GM21381 (cell line): ENCODE measurements at regions not wholly inside any gene's neighbourhood (a gene's known extent, or its start where the extent isn't known, plus 50 kb on each side); places are given as distances from the start of the nearest gene placed in this dataset.

Experiments used
- ATAC-seq: cut with Tn5 transposase; IDR thresholded peaks from one replicate; pipeline ENCODE4 v1.9.1; 2021; ENCODE audit warnings: mild to moderate bottlenecking, moderate library complexity; ENCODE audit not compliant: unreplicated experiment

GRCh38 chr6:40946738-40947301 is 92.2 kb downstream of the UNC5CL start:
- ATAC-seq, result no peak

DNA sequence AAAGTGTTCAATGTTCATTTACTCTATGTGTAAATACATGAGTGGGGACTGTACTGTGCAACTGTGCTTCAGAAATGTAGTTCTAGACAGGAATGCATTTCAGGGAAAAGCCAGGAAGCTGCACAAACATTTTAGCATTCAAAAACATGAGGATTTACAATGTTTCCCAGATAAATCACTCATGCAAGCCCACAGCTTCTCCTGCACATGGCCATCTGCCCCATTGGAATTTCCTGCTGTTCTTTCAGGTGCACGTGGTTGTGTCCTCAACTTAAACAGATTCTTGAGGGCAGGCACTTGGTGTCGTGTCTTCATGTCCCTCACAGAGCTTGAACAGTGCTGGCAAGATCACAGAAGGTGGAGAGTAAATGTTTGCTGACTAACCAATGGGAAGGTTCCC is 101.5 kb downstream of the UNC5CL start:
- no peak for ATAC-seq

DNA sequence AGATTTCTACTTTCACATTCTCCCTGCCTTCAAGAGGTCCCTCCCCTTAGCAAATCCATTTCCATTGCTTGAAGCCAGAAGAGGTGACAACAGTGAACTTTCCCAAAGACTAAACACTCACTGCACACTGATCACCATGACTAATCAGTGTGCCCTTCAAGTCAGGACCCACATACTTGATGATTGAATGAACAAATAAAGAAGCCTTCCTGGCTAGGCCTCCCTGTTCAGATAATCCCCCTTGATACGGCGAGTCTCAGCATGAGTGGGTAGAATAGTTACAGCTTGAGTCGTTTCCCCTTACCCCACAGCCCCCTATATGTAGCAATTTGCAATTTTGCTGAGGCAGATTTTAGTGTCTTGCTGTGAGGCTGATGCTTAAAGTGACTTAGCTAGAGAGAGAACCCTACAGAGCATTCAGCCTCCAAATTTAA is 102.2 kb downstream of the UNC5CL start:
- no peak for ATAC-seq

GRCh38 chr6:40933864-40934263 is 105.2 kb downstream of the UNC5CL start:
- ATAC-seq, result no peak

GRCh38 chr6:40932953-40933352 is 106.1 kb downstream of the UNC5CL start:
- ATAC-seq, result no peak

DNA sequence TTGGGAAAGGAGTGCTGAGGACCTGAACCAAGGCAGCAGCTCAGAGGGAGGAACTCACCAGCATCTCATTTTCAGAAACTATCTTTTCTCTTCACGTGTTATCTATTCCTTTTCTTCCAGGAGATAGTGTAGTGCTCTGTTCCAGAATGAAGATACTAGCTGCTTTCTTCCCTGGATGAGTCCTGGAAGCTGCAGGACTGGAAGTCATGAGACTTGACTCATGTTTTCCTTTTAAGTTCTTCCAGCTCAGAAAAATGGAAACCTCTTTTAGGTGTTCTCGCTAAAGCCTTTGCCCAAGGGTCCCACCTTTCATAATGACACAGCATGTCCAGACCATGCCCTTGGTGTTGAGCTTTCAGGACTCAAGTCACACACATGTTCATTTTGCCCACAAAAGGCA is 106.7 kb downstream of the UNC5CL start:
- ATAC-seq, result no peak

- ATAC-seq, result no peak
These were observed 107.1 kb downstream of the UNC5CL start for GRCh38 chr6:40931931-40932330.

DNA sequence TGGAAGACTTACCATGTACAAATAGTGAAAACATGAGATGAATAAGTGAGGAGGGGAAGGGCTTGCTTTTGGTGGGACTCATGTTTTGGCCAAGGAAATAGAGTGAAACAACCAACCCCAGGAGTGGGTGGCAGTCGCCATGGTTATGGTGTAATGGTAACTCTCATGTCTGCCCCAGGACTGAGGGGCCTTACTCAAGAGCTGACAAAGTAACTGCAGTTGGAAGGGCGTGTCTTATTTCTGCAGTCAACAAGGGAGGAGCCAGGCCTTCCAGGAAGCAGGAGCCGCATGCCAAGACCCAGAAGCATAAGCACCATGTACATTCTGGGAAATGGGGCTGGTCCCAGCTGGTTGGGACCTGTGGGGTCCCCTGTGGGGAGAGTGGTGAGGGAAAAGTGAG is 108.5 kb downstream of the UNC5CL start:
- no peak for ATAC-seq

- no peak for ATAC-seq
These were observed 109.0 kb downstream of the UNC5CL start for GRCh38 chr6:40930045-40930444.

DNA sequence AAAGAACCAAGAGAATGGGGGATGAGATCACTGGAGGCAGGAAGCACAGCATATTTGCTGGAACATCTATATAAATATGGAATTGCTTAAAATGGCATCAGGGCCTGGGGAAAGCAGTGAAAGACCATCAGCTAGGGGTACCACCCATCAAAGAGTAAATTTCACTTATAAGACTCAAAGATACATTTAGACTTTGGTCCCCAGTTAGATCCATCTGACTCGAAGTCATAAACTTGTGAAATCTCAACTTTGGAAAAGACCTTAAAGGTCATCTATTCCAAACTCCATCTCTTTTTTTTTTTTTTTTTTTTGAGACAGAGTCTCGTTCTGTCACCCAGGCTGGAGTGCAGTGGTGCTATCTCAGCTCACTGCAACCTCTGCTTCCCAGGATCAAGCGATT is 109.8 kb downstream of the UNC5CL start:
- ATAC-seq, result no peak

GRCh38 chr6:40928763-40929162 is 110.3 kb downstream of the UNC5CL start:
- no peak for ATAC-seq

- ATAC-seq, result no peak
These were observed 110.7 kb downstream of the UNC5CL start for GRCh38 chr6:40928307-40928706.

DNA sequence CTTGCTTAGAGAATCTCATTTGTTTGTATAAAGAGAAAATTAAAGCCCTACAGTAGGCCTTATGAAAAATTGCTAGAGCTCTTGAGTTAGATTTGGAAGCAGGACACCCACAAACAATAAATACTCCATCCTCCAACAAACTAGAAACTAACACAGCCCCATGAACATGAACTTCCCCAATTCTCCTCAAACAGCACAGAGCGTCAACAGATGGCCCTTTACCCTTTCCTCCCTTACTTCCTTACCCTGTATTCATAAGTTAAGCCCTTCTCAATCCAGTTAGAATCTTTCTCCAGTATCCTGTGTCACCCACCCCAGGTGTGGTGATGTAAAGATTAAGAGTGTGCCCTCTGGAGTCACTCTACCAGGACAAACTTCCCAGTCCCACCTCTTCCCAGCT is 113.7 kb downstream of the UNC5CL start:
- ATAC-seq, result no peak

DNA sequence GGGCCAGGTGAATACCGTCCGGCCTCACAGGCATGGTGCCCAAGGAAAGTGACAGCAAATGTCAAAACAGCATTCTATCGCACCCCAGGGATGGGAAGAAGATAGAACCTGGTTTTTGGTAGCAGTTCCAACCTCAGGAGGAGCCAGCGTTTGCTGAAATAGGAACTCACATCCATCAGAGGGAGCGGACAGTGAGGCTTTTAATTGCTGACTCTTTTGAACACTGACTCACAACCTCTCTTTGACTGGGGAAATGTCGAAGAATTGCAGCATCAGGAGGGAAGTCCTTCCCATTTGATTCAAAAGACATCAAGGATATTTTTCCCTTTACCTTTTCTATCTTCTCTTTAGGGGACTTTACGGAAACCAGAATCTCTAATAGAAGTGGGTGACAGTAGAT is 114.2 kb downstream of the UNC5CL start:
- ATAC-seq, result no peak

DNA sequence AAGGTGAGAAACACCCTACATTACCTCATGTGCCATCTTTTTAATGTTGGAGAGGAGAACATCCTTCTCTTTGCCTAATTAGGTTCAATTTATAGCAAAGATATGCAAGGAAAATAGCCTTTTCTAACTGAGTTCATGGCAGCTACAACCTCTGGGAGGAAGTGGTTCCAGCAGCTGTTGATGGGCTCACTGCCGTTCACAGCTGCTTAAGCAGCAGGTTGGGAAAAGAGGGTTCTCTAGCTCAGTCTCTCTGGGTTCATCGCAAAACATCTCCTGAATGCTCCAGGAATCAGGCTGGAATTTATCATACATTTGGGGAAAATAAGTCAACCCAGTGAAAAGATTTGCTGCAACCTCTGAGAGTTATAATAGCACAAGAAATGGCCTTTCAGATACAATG is 115.1 kb downstream of the UNC5CL start:
- ATAC-seq, result no peak

DNA sequence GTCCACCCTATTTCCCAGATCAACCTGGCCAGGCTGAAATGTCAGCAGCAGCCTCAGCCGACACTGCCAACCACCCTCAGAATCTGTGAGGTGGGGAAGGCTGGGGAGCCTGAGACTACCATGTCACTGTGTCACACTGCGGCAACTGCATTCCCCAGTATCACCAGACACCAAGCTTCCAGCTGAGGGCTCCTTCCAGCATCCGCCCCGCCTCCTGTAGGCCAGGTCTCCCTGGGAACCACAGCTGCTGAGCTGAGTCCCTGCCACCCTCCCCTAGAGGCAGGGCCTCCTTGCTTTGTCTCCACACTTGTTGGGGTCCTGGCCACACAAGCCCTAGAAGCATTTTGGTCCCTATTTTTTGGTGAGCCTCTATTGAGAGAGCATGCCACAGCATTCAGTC is 115.7 kb downstream of the UNC5CL start:
- ATAC-seq, result no peak

DNA sequence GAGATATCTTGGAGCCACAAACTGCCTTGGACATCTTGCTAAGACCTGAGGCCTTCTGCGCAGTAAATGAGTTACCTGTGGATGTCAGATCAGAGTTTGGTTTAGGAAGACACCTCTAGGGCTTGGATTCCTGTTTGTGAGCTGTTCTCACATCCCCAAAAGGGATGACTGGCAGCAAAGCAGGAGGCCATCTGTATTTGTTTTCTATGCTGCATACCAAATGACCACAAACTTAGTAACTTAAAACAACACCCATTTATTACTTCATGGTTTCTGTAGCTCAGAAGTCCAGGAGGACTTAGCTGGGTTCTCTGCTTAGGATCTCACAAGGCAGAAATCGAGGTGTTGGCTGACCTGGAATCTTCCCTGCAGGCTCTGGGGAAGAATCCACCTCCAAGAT is 116.7 kb downstream of the UNC5CL start:
- no peak for ATAC-seq

DNA sequence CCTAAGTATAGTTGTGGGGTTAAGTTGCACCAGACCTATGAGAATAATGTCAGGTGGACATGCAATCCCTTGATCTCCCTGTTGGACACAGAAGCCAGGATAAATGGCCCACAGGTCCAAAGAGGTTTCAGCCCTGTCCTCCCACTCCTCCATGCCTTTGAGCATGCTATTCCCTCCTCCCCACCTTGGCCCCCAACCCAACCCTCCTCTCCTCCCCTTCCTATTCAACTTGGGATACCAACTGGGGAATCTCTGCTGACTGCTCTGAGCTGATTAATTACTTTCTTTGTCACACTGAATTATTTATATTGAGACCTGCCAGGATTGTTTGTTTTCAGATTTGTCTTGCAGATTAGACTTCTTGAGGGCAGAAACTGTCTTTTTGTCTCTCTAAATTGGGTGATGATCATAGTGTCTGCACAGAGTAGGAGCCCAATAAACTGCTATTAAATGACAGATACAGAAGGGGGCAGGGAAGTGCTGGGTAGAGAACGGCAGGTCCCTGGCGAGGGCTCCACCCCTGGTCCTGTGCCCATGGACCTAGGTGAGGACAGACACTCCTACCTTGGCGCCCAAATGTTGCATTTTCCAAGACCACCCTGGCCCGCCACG is 120.9 kb downstream of the UNC5CL start:
- ATAC-seq, result no peak

DNA sequence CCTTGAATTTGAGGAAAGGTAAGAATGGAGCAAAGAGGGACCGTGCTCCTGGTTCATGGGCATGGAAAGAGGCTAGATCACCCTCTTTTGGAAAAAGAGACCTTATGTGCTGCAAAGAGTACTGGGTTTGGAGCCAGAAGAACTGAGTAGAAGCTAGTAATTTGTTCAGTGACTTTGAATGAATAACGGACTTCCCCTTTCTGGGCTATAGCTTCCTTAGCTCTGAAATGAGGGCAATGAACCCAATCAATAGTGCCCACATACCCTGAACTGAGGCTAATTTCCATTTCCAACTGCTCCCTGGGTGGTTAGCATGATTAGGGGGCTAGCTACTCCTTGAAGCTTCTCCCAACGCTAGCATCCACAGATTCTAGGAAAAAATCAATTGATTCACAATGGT is 121.4 kb downstream of the UNC5CL start:
- no peak for ATAC-seq

DNA sequence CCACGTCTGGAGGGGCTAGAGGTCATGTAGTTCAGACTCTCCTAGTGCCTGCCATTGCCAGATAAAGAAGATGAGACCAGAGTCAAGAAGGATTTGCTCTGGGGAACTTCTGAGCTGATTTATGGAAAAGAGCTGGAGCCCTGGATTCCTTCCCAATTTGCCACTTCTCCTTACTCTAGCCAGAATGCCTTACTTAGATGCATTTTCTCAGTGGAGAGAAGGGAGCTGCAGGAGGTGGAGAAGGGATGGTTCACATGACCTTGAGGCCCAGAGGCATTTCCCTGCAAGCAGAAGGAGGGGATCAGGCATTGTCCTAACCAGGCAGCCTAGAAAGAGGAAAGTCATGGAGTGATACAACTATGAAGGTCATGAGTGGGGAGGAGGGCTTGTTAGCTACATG is 122.2 kb downstream of the UNC5CL start:
- no peak for ATAC-seq

DNA sequence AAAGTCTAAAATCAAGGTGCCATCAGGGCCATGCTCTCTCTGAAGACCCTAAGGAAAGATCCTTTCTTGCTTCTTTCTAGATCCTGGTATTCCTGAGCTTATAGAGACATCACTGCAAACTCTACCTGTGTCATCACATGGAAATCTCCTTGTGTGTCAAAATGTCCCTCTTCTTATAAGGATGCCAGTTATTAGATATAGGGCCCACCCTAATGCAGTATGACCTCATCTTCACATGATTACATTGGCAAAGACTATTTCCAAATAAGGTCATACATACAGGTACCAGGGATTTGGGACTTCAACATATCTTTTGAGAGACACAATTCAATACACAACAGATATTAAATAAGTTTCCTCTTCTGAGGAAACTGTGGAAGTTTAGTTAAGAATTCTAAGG is 123.9 kb downstream of the UNC5CL start:
- ATAC-seq, result no peak

DNA sequence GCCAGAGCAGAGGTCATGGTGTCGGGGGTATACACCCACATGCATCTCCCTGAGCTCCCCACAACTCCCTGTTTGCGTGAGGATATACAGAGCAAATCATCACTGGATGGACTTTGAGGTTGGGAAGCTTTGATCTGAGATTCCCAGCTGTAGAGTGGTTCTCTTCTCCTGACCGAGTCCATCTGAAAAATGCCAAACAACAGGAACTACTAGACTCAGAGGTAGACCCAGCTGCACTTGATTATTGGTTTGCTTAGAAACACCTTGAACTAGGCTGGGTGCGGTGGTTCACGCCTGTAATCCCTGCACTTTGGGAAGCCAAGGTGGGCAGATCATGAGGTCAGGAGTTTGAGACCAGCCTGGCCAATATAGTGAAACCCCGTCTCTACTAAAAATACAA is 125.0 kb downstream of the UNC5CL start:
- no peak for ATAC-seq
